B cell (primary cell): ENCODE measurements at regions not wholly inside any gene's neighbourhood (a gene's known extent, or its start where the extent isn't known, plus 50 kb on each side); places are given as distances from the start of the nearest gene placed in this dataset.

Experiments
- ATAC-seq: fragments of 200-7000 bp; cut with Tn5 transposase; one replicate; pipeline ENCODE4 v1.10.0; 2021; ENCODE audit warnings: low read depth, mild to moderate bottlenecking, moderate number of reproducible peaks, moderate library complexity
- CTCF ChIA-PET: fragments of 350-600 bp; sonication (Branson Sonifier 250); formaldehyde crosslinking; loops from one replicate; lab custom pipeline; 2021; ENCODE audit warnings: antibody characterized with exemption, inconsistent platforms; lab: Charles Lee
- POLR2A ChIA-PET: fragments of 350-600 bp; sonication (Branson Sonifier 250); formaldehyde crosslinking; loops from one replicate; lab custom pipeline; 2021; ENCODE audit warnings: antibody characterized with exemption; lab: Charles Lee
- DNase-seq: peaks from one replicate; pipeline ENCODE4 v3.0.0; 2013
- H2AFZ ChIP-seq: 2 replicates; pipeline ENCODE4 v1.6.1; 2012; ENCODE audit warnings: mild to moderate bottlenecking, low read depth, low read length; ENCODE audit not compliant: insufficient read depth, poor library complexity, severe bottlenecking
- H3K27ac ChIP-seq, 2 donors: 1 replicate in 1 of 2; 2 replicates in 1 of 2; pipeline ENCODE4 v1.5.1; 2012 to 2013; ENCODE audit warnings: low read length in 2 of 2, mild to moderate bottlenecking in 2 of 2, moderate library complexity in 1 of 2
- H3K27me3 ChIP-seq, 4 experiments: fragments of 200-600 bp in 1 of 4; sonication (generic) in 1 of 4; replicated peaks in 1 of 4; 1 replicate in 2 of 4; 2 replicates in 2 of 4; pipeline versions ENCODE4 v1.6.1 to v1.7.0; 2013 to 2016; ENCODE audit warnings: low read length in 3 of 4, mild to moderate bottlenecking in 2 of 4, mixed read lengths in 1 of 4, moderate library complexity in 1 of 4; ENCODE audit not compliant: insufficient read depth in 4 of 4, control insufficient read depth in 3 of 4; ENCODE audit errors: control extremely low read depth in 1 of 4
- H3K36me3 ChIP-seq, 2 experiments: replicated peaks in 1 of 2; 1 replicate in 1 of 2; 2 replicates in 1 of 2; pipeline versions ENCODE4 v1.6.1 to v1.7.1; 2013; ENCODE audit warnings: low read length in 1 of 2; ENCODE audit not compliant: insufficient read depth in 2 of 2, control insufficient read depth in 1 of 2; ENCODE audit errors: control extremely low read depth in 1 of 2, extremely low read depth in 1 of 2
- H3K4me1 ChIP-seq, 2 donors: fragments of 200-600 bp in 1 of 2; sonication (generic) in 1 of 2; 1 replicate in 1 of 2; 2 replicates in 1 of 2; pipeline versions ENCODE4 v1.5.1 to v1.6.1; 2013 to 2017; ENCODE audit warnings: low read length in 2 of 2; ENCODE audit not compliant: control insufficient read depth in 2 of 2, insufficient read depth in 2 of 2
- H3K4me2 ChIP-seq: replicated peaks from 2 replicates; pipeline ENCODE3; 2012; ENCODE audit warnings: mild to moderate bottlenecking, low read depth, low read length; ENCODE audit not compliant: poor library complexity, severe bottlenecking
- H3K4me3 ChIP-seq, 5 experiments: fragments of 200-600 bp in 1 of 5; sonication (generic) in 1 of 5; 1 replicate in 3 of 5; 2 replicates in 2 of 5; pipeline versions ENCODE4 v1.5.1 to v1.7.0; 2011 to 2016; ENCODE audit warnings: low read length in 4 of 5, mild to moderate bottlenecking in 4 of 5, low read depth in 2 of 5, control low read depth in 1 of 5, moderate library complexity in 1 of 5; ENCODE audit not compliant: insufficient read depth in 1 of 5; ENCODE audit errors: control extremely low read depth in 1 of 5, extremely low read depth in 1 of 5
- H3K79me2 ChIP-seq: fragments of 200-600 bp; sonication (generic); one replicate; pipeline ENCODE4 v1.6.0; 2016; ENCODE audit warnings: low read length; ENCODE audit not compliant: control insufficient read depth, insufficient read depth
- H3K9ac ChIP-seq: fragments of 200-600 bp; sonication (generic); 2 replicates; pipeline ENCODE4 v1.6.1; 2017; ENCODE audit warnings: mild to moderate bottlenecking, low read length, moderate library complexity
- H3K9me3 ChIP-seq, 3 donors: one replicate each; pipeline versions ENCODE4 v1.6.1 to v1.7.1; 2013; ENCODE audit warnings: low read length in 2 of 3; ENCODE audit not compliant: control insufficient read depth in 2 of 3, insufficient read depth in 1 of 3; ENCODE audit errors: control extremely low read depth in 1 of 3
- H4K20me1 ChIP-seq: 2 replicates; pipeline ENCODE4 v1.6.0; 2012; ENCODE audit warnings: mild to moderate bottlenecking, low read length; ENCODE audit not compliant: insufficient read depth, control insufficient read depth, poor library complexity, severe bottlenecking
- H3K27ac Mint-ChIP-seq: one replicate; pipeline ENCODE4 v1.8.0; 2021; ENCODE audit warnings: mixed read lengths
- H3K27me3 Mint-ChIP-seq: one replicate; pipeline ENCODE4 v1.8.0; 2021; ENCODE audit warnings: mixed read lengths
- H3K4me1 Mint-ChIP-seq: one replicate; pipeline ENCODE4 v1.8.0; 2021; ENCODE audit warnings: mixed read lengths
- H3K4me3 Mint-ChIP-seq: one replicate; pipeline ENCODE4 v1.8.0; 2021; ENCODE audit warnings: mixed read lengths
- H3K9me3 Mint-ChIP-seq: one replicate; pipeline ENCODE4 v1.8.0; 2022; ENCODE audit warnings: mixed read lengths; ENCODE audit not compliant: insufficient read depth
- EZH2 ChIP-seq: IDR thresholded peaks from 2 replicates; pipeline ENCODE4 v1.6.1; 2012; ENCODE audit warnings: borderline replicate concordance, low read depth, mild to moderate bottlenecking, moderate library complexity, low read length; ENCODE audit not compliant: insufficient read depth, poor library complexity, severe bottlenecking
- WGBS: methylation state at CpG from one replicate; pipeline ENCODE4 v1.1.5; 2013; ENCODE audit warnings: missing lambda C conversion rate; ENCODE audit not compliant: insufficient coverage; 5-methylcytosine and 5-hydroxymethylcytosine counted together
- intact Hi-C: fragments of 100-400 bp; cut with micrococcal nuclease; formaldehyde crosslinking; loops from one replicate; pipeline ENCODE4 v1.10.0; 2022
- TF ChIP-seq, protein P1 (sequence below): fragments of 200-600 bp; IDR thresholded peaks from one replicate; pipeline ENCODE4 v1.8.0; 2022; ENCODE audit warnings: antibody characterized with exemption, mild to moderate bottlenecking

- Histone ChIP-seq H3K79me2 (no peaks in the 10 kb centered on the region), H3K9me3 (peaks cover 0 to 3% (median 0%) of the 10 kb centered on the region in 3 donors), H3K4me2 (peak overlapping the region; percentile 33), H3K36me3 (no peaks in the 10 kb centered on the region), H3K4me3 (no peak overlapping the region), H2AFZ (no peak overlapping the region), H3K27ac (no peak overlapping the region), H4K20me1 (no peaks in the 10 kb centered on the region), H3K4me1 (peaks cover 0 to 6% of the 10 kb centered on the region in 2 donors), H3K9ac (no peak overlapping the region), H3K27me3 (no peaks in the 10 kb centered on the region)
- Mint-ChIP-seq H3K4me3 (peak overlapping the region; percentile 52), H3K9me3 (peaks cover 4% of the 10 kb centered on the region), H3K4me1 (peaks cover 14% of the 10 kb centered on the region), H3K27ac (no peak overlapping the region), H3K27me3 (peaks cover 12% of the 10 kb centered on the region)
- DNase-seq = peak; percentile 68
- CTCF ChIA-PET = interaction anchor here (0.8 to 1.7 kb wide), 4 partner anchors 27 to 561 kb away, joined by 3 to 6 read pairs (median 5); no protein-coding TSS in a partner anchor
- intact Hi-C loops = loop anchor here (1.0 to 5.0 kb wide), 3 partner anchors 227 to 540 kb away; partner anchors contain the start of gene POU3F1
- POLR2A ChIA-PET = no interaction called here
- TF ChIP-seq, protein P1, sequence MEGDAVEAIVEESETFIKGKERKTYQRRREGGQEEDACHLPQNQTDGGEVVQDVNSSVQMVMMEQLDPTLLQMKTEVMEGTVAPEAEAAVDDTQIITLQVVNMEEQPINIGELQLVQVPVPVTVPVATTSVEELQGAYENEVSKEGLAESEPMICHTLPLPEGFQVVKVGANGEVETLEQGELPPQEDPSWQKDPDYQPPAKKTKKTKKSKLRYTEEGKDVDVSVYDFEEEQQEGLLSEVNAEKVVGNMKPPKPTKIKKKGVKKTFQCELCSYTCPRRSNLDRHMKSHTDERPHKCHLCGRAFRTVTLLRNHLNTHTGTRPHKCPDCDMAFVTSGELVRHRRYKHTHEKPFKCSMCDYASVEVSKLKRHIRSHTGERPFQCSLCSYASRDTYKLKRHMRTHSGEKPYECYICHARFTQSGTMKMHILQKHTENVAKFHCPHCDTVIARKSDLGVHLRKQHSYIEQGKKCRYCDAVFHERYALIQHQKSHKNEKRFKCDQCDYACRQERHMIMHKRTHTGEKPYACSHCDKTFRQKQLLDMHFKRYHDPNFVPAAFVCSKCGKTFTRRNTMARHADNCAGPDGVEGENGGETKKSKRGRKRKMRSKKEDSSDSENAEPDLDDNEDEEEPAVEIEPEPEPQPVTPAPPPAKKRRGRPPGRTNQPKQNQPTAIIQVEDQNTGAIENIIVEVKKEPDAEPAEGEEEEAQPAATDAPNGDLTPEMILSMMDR = peak; percentile 90
- no peak for TF ChIP-seq EZH2
- WGBS = 28% methylated on average over 5 of the region's 9 CpGs
- ATAC-seq = peak; percentile 91
These were observed 272.5 kb downstream of the RRAGC start for GRCh38 chr1:38586993-38587646.

GRCh38 chr1:38585971-38586370, 273.6 kb downstream of the RRAGC start:
- H3K4me3 Mint-ChIP-seq = no peak overlapping the region
- ATAC-seq = no peak
- intact Hi-C loops = loop anchor here (2.0 to 5.0 kb wide), 2 partner anchors 369 to 539 kb away; partner anchors contain the start of gene POU3F1
- no peak for TF ChIP-seq EZH2
- TF ChIP-seq, protein P1 = no peak
- DNase-seq = no peak
- Histone ChIP-seq H3K4me1 (peaks cover 0 to 6% of the 10 kb centered on the region in 2 donors), H3K4me2 (no peak overlapping the region), H3K27ac (no peak overlapping the region), H3K27me3 (peaks cover 0 to 5% (median 0%) of the 10 kb centered on the region in 4 experiments), H3K36me3 (no peaks in the 10 kb centered on the region), H3K9me3 (peaks cover 0 to 4% (median 0%) of the 10 kb centered on the region in 3 donors), H3K9ac (no peak overlapping the region), H2AFZ (no peak overlapping the region), H4K20me1 (no peaks in the 10 kb centered on the region), H3K79me2 (no peaks in the 10 kb centered on the region), H3K4me3 (no peak overlapping the region)
- peaks cover 21% of the 10 kb centered on the region for H3K27me3 Mint-ChIP-seq
- H3K27ac Mint-ChIP-seq = no peak overlapping the region
- peaks cover 4% of the 10 kb centered on the region for H3K9me3 Mint-ChIP-seq
- 100% methylated on average over 1 of the region's 4 CpGs for WGBS
- ChIA-PET CTCF (interaction anchor here (1.3 to 1.6 kb wide), 5 partner anchors 25 to 556 kb away, joined by 3 to 6 read pairs (median 4); no protein-coding TSS in a partner anchor), POLR2A (no interaction called here)
- H3K4me1 Mint-ChIP-seq = peaks cover 14% of the 10 kb centered on the region
